MM.1S (cell line): ENCODE measurements at regions not wholly inside any gene's neighbourhood (a gene's known extent, or its start where the extent isn't known, plus 50 kb on each side); places are given as distances from the start of the nearest gene placed in this dataset.
A peak's percentile ranks its signal among the peaks of the same experiment; 100 is the strongest.
"Not testable (repeated sequence)": the region's sequence is repeated elsewhere in the genome, so short reads cannot be mapped to it uniquely, and the experiment has no call there.

Experiments used
- DNase-seq: peaks from one replicate; pipeline ENCODE4 v3.0.0-alpha.2; 2015
- H2AFZ ChIP-seq: fragments of 300-600 bp; sonication (generic); 2 replicates; pipeline ENCODE4 v1.6.0; 2016; ENCODE audit warnings: antibody characterized with exemption, low read length
- H3F3A ChIP-seq: fragments of 300-600 bp; sonication (generic); 2 replicates; pipeline ENCODE4 v1.6.1; 2016; ENCODE audit warnings: mild to moderate bottlenecking, antibody characterized with exemption, low read length, moderate library complexity, mixed read lengths; ENCODE audit not compliant: insufficient read depth
- H3K27ac ChIP-seq: fragments of 300-600 bp; sonication (generic); 2 replicates; pipeline ENCODE4 v1.5.1; 2016; ENCODE audit warnings: mild to moderate bottlenecking, low read length
- H3K27me3 ChIP-seq: fragments of 300-600 bp; sonication (generic); replicated peaks from 2 replicates; pipeline ENCODE4 v1.6.0; 2016; ENCODE audit warnings: low read length; ENCODE audit not compliant: insufficient read depth
- H3K36me3 ChIP-seq: fragments of 300-600 bp; sonication (generic); replicated peaks from 2 replicates; pipeline ENCODE4 v1.6.1; 2016; ENCODE audit warnings: mild to moderate bottlenecking, low read length, mixed read lengths; ENCODE audit not compliant: insufficient read depth
- H3K4me1 ChIP-seq: fragments of 300-600 bp; sonication (generic); 2 replicates; pipeline ENCODE4 v1.6.1; 2016; ENCODE audit warnings: low read length, mixed read lengths
- H3K4me2 ChIP-seq: fragments of 300-600 bp; sonication (generic); 2 replicates; pipeline ENCODE4 v1.6.0; 2016; ENCODE audit warnings: low read depth, low read length
- H3K4me3 ChIP-seq: fragments of 300-600 bp; sonication (generic); 2 replicates; pipeline ENCODE4 v1.5.1; 2016; ENCODE audit warnings: low read length, mixed read lengths
- H3K79me2 ChIP-seq: fragments of 300-600 bp; sonication (generic); 2 replicates; pipeline ENCODE4 v1.6.1; 2016; ENCODE audit warnings: mixed run types, low read length, mixed read lengths
- H3K9ac ChIP-seq: fragments of 300-600 bp; sonication (generic); 2 replicates; pipeline ENCODE4 v1.6.1; 2016; ENCODE audit warnings: low read length, mixed read lengths
- H3K9me2 ChIP-seq: fragments of 300-600 bp; sonication (generic); replicated peaks from 2 replicates; pipeline ENCODE4 v1.6.1; 2016; ENCODE audit warnings: mild to moderate bottlenecking, low read length, mixed read lengths; ENCODE audit not compliant: insufficient read depth
- H3K9me3 ChIP-seq: fragments of 300-600 bp; sonication (generic); replicated peaks from 2 replicates; pipeline ENCODE4 v1.6.1; 2016; ENCODE audit warnings: mild to moderate bottlenecking, low read length, mixed read lengths; ENCODE audit not compliant: insufficient read depth
- H4K20me1 ChIP-seq: fragments of 300-600 bp; sonication (generic); 2 replicates; pipeline ENCODE4 v1.6.1; 2016; ENCODE audit warnings: mild to moderate bottlenecking, low read length, moderate library complexity, mixed read lengths; ENCODE audit not compliant: insufficient read depth
- CTCF ChIP-seq: fragments of 300-600 bp; sonication (generic); IDR thresholded peaks from 2 replicates; pipeline ENCODE4 v1.5.1; 2016; ENCODE audit warnings: antibody characterized with exemption, low read length, mixed read lengths
- EZH2 ChIP-seq: fragments of 300-600 bp; sonication (generic); optimal IDR thresholded peaks from 2 replicates; pipeline ENCODE3; 2017; ENCODE audit warnings: low read depth, mild to moderate bottlenecking, antibody characterized with exemption, low read length, mixed read lengths
- EZH2phosphoT487 ChIP-seq: fragments of 300-600 bp; sonication (generic); IDR thresholded peaks from 2 replicates; pipeline ENCODE4 v1.6.1; 2018; ENCODE audit warnings: antibody characterized with exemption, low read length

GRCh38 chr19:5245631-5246553 lies 94.7 kb downstream of the PTPRS start:
- Histone ChIP-seq H4K20me1 (no peaks in the 10 kb centered on the region), H3K9ac (no peak overlapping the region), H3K4me1 (peaks cover 6% of the 10 kb centered on the region), H3K36me3 (no peaks in the 10 kb centered on the region), H3K27ac (no peak overlapping the region), H3K4me3 (no peak overlapping the region; the same call in 1 of the 2 replicates), H3F3A (peaks cover 11% of the 10 kb centered on the region; the same call in 1 of the 2 replicates), H2AFZ (no peak overlapping the region), H3K9me2 (no peaks in the 10 kb centered on the region), H3K79me2 (no peaks in the 10 kb centered on the region), H3K27me3 (peaks cover 90% of the 10 kb centered on the region), H3K9me3 (no peaks in the 10 kb centered on the region), H3K4me2 (peak overlapping the region; percentile 28; the same call in 1 of the 2 replicates)
- peak; percentile 38 for DNase-seq
- TF ChIP-seq EZH2phosphoT487 (no peak), CTCF (no peak), EZH2 (no peak)

- DNase-seq: no peak
- Histone ChIP-seq H3K27ac (no peak overlapping the region), H3K9ac (no peak overlapping the region), H2AFZ (no peak overlapping the region), H3K4me1 (peaks cover 6% of the 10 kb centered on the region), H3K79me2 (no peaks in the 10 kb centered on the region), H3K27me3 (peaks cover 92% of the 10 kb centered on the region), H3K4me2 (no peak overlapping the region), H4K20me1 (no peaks in the 10 kb centered on the region), H3K36me3 (no peaks in the 10 kb centered on the region), H3K9me2 (no peaks in the 10 kb centered on the region), H3K9me3 (no peaks in the 10 kb centered on the region), H3F3A (peaks cover 11% of the 10 kb centered on the region; the same call in 1 of the 2 replicates), H3K4me3 (no peak overlapping the region)
- no peak for TF ChIP-seq EZH2phosphoT487
- no peak for TF ChIP-seq CTCF
- no peak for TF ChIP-seq EZH2
These were observed 96.3 kb downstream of the PTPRS start for GRCh38 chr19:5244351-5244750.

- Histone ChIP-seq H3K9me2 (no peaks in the 10 kb centered on the region), H3K4me3 (no peak overlapping the region), H3K36me3 (no peaks in the 10 kb centered on the region), H2AFZ (no peak overlapping the region), H3K27ac (no peak overlapping the region), H3K4me1 (peaks cover 6% of the 10 kb centered on the region), H3K27me3 (peaks cover 92% of the 10 kb centered on the region), H3K9me3 (no peaks in the 10 kb centered on the region), H3K79me2 (no peaks in the 10 kb centered on the region), H4K20me1 (no peaks in the 10 kb centered on the region), H3F3A (peaks cover 11% of the 10 kb centered on the region; the same call in 1 of the 2 replicates), H3K9ac (no peak overlapping the region), H3K4me2 (no peak overlapping the region)
- DNase-seq: no peak
- TF ChIP-seq CTCF: no peak
- no peak for TF ChIP-seq EZH2phosphoT487
- no peak for TF ChIP-seq EZH2
These were observed 96.7 kb downstream of the PTPRS start for GRCh38 chr19:5243878-5244277.

- H3K9me3 ChIP-seq, H3K27ac ChIP-seq, DNase-seq, H2AFZ ChIP-seq, H3K4me1 ChIP-seq, H3K4me3 ChIP-seq, H3K36me3 ChIP-seq, H4K20me1 ChIP-seq, H3K9ac ChIP-seq, H3K4me2 ChIP-seq, H3K9me2 ChIP-seq, H3K79me2 ChIP-seq: not testable (repeated sequence)
- Histone ChIP-seq H3F3A (peaks cover 11% of the 10 kb centered on the region; the same call in 1 of the 2 replicates), H3K27me3 (peaks cover 94% of the 10 kb centered on the region)
These were observed 98.7 kb downstream of the PTPRS start for GRCh38 chr19:5241896-5242295.
